ENCODE measurements at regions not wholly inside any gene's neighbourhood (a gene's known extent, or its start where the extent isn't known, plus 50 kb on each side); places are given as distances from the start of the nearest gene placed in this dataset.
"Not testable (repeated sequence)": the region's sequence is repeated elsewhere in the genome, so short reads cannot be mapped to it uniquely, and the experiment has no call there.

GRCh38 chr5:124962735-124963134 lies 216.3 kb upstream of the ZNF608 start:
- no peak for DNase-seq (ENCODE audit: low read depth)

- no peak for DNase-seq (ENCODE audit: low read depth)
Measured at GRCh38 chr5:124963236-124963919, 216.9 kb upstream of the ZNF608 start.

DNA sequence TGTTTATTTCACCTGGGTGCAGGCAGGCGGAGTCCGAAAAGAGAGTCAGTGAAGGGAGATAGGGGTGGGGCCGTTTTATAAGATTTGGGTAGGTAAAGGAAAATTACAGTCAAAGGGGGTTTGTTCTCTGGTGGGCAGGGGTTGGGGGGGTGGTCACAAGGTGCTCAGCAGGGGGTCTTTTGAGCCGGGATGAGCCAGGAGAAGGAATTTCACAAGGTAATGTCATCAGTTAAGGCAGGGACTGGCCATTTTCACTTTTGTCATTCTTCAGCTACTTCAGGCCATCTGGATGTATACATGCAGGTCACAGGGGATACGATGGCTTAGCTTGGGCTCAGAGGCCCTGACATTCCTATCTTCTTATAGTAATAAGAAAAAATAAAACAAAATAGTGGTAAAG lies 220.3 kb upstream of the ZNF608 start:
- not testable (repeated sequence) for DNase-seq (ENCODE audit: low read depth)

GRCh38 chr5:124970381-124970780 lies 223.9 kb upstream of the ZNF608 start:
- DNase-seq (ENCODE audit: low read depth): not testable (repeated sequence)

DNA sequence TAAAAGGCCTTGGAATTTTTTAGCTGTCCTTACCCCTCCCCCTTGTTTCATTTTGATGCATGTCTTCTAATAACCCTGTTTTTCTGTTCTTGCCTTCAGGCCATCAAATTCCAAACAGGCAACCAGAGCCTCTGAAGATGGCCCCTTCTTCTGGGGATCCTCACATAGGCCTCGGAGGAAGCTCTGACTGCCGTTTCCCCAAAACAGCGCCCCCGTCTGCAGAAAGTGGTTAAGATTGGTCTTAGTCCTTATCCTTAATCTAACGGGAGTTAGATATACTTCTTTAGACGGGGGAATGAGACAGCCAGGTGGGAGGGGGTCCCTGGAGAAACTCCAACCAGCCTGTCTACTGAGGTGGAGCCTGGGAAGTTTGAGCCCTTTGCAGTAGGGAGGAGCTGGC lies 226.3 kb upstream of the ZNF608 start:
- no peak for DNase-seq (ENCODE audit: low read depth)

DNA sequence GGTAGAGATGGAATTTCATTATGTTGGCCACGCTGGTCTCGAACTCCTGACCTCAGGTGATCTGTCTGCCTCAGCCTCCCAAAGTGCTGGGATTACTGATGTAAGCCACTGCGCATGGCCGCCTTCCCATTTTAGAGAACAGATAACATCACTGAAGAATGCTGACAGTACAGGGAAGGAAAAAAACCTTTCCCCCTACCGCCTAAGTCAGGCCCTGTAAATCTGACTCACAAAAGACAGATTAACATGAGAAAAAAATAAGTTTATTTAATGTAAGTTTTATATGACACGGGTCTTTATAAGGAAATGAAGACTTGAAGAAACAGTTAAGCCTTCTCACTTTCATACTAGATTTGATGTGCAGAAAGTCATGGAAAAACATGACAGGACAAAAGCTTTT lies 227.2 kb upstream of the ZNF608 start:
- DNase-seq (ENCODE audit: low read depth): no peak

DNA sequence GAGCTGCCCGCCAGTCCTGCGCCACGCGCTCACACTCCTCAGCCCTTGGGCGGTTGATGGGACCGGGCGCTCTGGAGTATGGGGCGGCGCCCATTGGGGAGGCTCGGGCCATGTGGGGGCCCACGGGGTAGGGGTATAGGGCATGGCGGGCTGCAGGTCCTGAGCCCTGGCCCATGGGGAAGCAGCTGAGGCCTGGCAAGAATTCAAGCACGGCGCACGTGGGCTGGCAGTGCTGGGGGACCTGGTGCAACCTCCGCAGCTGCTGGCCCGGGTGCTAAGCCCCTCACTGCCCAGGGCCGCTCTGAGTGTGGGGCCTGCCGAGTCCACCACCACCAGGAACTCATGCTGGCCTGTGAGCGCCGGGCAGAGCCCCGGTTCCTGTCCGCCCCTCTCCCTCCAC lies 229.6 kb upstream of the ZNF608 start:
- no peak for DNase-seq (ENCODE audit: low read depth)

GRCh38 chr5:124979251-124979650 lies 232.8 kb upstream of the ZNF608 start:
- DNase-seq (ENCODE audit: low read depth): no peak

DNA sequence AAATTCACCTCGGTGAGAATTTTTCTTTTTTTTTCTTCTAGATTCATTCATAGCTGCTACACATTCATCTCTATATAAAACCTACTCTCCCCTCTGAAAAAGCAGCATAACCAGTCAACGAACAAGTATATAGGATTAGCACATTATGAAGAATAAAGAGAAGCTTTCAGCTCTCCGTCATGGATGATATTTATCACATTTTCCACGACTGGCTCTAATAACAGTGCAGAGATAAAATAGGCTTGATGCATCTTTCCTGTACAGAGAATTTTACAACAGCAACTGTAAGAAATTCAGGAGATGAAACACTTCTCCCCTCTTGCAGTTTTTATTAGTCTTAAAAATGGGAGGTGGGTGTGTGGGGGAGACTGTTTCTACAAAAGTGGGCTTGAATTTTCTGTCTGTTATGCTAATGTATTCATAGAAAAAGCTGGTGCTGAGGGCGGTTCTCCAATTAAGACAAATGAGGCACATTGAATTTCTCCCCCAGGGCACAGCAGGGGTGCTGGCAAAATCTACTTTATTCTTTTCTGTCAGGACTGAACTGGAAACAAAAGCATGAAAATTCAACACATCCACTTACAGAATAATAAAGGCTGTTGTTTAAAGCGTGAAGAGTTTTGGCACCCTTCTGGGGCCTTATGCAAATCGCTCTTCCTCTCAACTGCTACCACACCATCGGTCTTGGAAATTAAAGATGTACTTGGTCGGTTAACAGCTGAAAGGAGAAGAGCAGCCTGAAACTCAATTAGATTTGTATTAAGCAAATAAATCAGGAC lies 233.9 kb upstream of the ZNF608 start:
- DNase-seq (ENCODE audit: low read depth): no peak

GRCh38 chr5:124981901-124982300 lies 235.5 kb upstream of the ZNF608 start:
- no peak for DNase-seq (ENCODE audit: low read depth)

DNA sequence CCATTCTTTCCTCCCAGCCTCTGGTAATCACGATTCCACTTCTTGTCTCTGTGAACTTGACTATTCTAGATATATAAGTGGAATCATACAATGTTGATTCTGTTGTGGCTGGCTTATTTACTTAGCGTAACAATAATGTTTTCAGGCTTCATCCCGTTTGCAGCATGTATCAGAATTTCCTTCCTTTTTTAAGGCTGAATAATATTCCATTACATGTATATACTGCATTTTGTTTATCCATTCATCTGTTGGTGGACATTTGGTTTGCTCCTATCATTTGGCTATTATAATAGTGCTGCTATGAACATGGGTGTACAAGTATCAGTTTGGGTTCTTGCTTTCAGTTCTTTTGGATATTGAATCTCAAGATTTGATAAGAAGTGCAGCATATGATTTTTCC lies 239.7 kb upstream of the ZNF608 start:
- DNase-seq (ENCODE audit: low read depth): no peak

GRCh38 chr5:124986667-124987066 lies 240.2 kb upstream of the ZNF608 start:
- no peak for DNase-seq (ENCODE audit: low read depth)

GRCh38 chr5:124987786-124988185 lies 241.3 kb upstream of the ZNF608 start:
- DNase-seq (ENCODE audit: low read depth): not testable (repeated sequence)

DNA sequence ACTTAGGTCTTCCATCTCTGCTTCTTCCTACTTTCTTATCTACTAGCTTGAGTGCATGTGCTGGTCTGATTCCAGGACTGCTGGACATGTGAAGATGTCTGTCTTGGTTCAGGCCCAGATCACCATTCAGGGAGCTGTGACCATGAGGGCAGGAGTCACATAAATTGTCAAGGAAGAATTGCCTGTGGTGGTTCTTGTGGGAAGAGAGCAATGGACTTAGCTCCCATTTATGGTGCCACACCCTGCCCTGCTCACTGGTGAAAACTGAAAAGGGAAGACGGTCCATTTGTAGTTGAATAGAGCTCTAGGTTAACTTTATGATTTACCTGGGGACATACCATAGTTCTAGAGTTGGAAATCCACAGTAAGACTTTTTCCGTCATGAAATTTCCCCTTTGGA lies 244.3 kb upstream of the ZNF608 start:
- no peak for DNase-seq (ENCODE audit: low read depth)

- no peak for DNase-seq (ENCODE audit: low read depth)
Measured at GRCh38 chr5:124995421-124995820, 249.0 kb upstream of the ZNF608 start.

DNA sequence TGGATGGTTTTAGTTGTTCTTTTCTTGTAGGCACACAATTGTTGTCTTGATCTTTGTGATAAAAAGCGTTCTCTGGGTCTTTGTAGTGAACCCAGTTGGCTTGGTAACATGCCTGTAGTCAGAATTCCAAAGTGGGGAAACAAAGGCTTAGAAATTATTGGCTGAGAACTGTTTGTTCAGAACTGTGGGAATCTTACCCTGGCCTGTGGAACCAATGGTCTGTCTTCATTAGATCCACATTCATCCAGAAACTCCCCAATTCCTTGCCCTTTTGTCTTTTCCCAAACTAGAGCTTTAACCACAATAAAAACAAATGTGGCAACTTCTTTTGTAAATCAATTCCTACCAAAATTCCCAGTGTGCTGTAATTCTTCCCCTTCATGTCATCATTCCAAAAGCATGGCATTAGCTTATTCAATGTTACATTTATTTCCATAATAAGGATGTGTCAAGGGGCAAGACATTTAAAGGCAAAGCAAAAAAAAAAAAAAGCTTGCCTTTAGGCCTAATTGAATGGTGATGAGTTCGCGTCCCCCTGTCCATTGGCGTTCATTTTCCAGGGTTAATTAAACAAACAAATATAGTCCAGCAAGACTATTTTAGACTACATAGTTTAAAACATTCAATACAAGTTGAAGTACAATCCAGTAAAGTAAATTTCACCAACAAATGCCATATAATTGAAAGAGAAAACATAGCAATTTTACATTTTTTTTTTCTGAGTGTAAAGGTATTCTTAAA lies 249.8 kb upstream of the ZNF608 start:
- no peak for DNase-seq (ENCODE audit: low read depth)

- DNase-seq (ENCODE audit: low read depth): no peak
Measured at GRCh38 chr5:124996764-124997077, 250.3 kb upstream of the ZNF608 start.

GRCh38 chr5:124997186-124997893 lies 250.9 kb upstream of the ZNF608 start:
- no peak for DNase-seq (ENCODE audit: low read depth)

GRCh38 chr5:124998520-124998919 lies 252.1 kb upstream of the ZNF608 start:
- no peak for DNase-seq (ENCODE audit: low read depth)

DNA sequence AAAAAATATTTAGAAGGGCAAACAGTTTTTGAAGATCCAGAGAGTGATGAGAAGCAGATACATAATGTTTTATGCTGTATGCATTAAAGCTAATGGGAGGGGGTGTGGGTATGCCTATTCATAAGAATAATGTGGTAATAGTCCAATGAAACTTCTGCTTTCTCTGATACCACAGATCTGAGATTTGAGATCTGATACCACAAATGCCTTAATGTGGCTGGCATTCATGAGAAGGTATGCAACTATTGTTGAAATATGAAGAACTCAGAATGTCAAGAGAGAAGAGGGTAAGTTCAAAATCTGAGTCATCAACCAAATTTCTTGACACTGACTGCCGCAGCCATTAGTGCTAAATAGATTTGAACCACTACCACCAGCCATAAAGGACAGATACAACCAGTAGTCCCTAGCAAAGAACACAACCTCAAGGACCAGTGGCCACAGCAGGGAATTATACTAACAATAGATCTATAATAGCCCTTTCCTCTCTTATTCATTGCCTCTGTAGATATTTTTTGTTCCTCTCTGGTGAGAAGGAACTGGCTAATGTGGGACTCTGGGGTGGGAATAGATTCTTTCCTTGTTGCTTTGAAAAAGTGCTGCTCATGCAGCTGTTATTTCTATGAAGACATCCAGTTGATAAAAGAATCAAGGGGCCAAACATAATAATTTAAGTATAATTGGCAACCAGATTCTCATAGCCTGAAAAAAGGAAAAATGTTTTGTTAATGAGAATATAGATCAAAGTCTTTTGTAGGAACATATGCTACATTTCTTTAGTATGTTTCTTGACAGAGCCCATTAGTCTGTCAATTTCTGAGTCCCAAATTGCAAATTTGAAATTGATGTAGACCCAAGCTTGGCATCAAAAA lies 256.5 kb upstream of the ZNF608 start:
- no peak for DNase-seq (ENCODE audit: low read depth)

DNA sequence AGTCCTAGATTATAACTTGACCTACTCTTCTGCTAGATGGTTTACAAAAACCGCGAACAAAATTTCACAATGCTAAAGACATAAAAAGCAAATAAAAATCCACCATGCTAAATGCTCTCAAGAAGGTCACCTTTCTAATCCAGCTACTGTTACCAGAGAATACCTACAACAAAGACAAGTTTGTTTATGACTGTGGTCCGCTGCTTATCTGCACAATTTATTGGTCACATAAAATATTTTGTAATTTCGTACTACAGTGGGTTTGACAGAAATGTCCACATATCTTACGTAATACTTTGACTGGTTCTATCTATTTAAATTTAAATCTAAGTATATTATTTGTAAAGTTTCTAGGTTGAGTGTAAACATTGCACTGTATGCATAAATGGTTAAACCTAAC lies 257.6 kb upstream of the ZNF608 start:
- no peak for DNase-seq (ENCODE audit: low read depth)

- DNase-seq (ENCODE audit: low read depth): no peak
Measured at GRCh38 chr5:125005266-125005665, 258.8 kb upstream of the ZNF608 start.
